ENCODE measurements at regions not wholly inside any gene's neighbourhood (a gene's known extent, or its start where the extent isn't known, plus 50 kb on each side); places are given as distances from the start of the nearest gene placed in this dataset.

DNA sequence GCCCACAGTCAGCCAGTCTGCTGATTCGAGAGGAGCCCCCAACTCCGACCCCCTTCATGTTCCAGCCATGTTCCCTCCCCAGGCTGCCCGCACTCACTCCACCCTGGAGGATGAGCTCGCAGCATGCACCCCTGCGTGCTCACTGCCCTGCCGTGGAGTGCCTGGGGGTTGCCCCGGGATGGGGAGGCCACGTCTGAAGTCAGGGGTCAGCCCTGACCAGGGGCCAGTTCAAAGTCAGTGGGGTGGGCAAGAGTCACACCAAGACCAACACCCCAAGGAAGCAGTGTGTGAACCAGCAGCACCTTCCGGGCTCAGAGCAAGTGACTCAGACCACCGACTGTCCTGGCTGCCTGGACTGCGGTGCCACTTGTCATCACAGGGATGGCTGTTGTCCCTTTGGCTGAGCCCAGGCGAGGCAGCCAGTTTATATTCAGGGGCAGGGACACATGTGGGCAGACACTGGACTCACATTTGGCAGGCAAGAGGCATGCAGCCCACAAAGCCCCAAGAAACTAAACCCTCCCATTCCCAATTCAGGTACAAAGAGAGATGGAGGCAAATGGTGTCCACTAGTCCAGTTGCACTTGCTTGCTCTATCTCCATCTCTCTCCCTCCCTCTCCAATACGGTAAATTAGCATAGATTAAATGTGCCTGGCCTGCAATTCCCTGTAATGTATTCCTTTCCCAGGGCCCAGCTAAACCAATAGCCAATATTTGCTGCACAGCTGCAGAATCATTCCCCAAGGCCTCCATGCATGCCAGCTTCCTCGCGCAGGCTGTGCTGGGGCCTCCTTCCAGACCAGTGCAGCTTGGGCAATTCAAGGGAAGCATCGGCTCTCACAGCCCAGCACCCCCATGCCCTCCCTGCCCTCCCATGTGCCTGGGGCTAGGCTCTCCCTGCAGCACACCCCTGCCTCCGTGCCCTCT is 135.7 kb upstream of the IQSEC1 start:
- TF ChIP-seq CREB1 (CRISPR knock-in tag; IDR thresholded peaks at IDR 0.05; ENCODE audit: low read depth) = no peak
- TF ChIP-seq, protein P1, sequence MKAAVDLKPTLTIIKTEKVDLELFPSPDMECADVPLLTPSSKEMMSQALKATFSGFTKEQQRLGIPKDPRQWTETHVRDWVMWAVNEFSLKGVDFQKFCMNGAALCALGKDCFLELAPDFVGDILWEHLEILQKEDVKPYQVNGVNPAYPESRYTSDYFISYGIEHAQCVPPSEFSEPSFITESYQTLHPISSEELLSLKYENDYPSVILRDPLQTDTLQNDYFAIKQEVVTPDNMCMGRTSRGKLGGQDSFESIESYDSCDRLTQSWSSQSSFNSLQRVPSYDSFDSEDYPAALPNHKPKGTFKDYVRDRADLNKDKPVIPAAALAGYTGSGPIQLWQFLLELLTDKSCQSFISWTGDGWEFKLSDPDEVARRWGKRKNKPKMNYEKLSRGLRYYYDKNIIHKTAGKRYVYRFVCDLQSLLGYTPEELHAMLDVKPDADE (IDR thresholded peaks at IDR 0.05) = no peak
- no peak overlapping the region for H3K4me2 ChIP-seq
- H3K27ac ChIP-seq (ENCODE audit: low read depth) = no peak overlapping the region
- H3F3A ChIP-seq (replicated peaks; ENCODE audit: low read depth) = no peaks in the 10 kb centered on the region
- H3K4me1 Mint-ChIP-seq = peaks cover 9% of the 10 kb centered on the region; the same call in 1 of the 3 replicates
- no peaks in the 10 kb centered on the region; the same call in 2 of the 3 replicates for H3K9me3 Mint-ChIP-seq
- H3K36me3 ChIP-seq (ENCODE audit: insufficient read depth) = no peaks in the 10 kb centered on the region
- no peak overlapping the region for H3K4me3 Mint-ChIP-seq
- no peak overlapping the region for H3K27ac Mint-ChIP-seq
- no peaks in the 10 kb centered on the region for H4K20me1 ChIP-seq (replicated peaks; ENCODE audit: insufficient read depth)
- no peak overlapping the region for H3K4me3 ChIP-seq
- DNase-seq (ENCODE audit: low spot score) (no peak), ATAC-seq (no peak)
- no peaks in the 10 kb centered on the region for H3K27me3 ChIP-seq (ENCODE audit: insufficient read depth)
- H2AFZ ChIP-seq = no peak overlapping the region
- H3K36me3 Mint-ChIP-seq (ENCODE audit: low read depth) = no peaks in the 10 kb centered on the region; the same call in 2 of the 3 replicates
- no peaks in the 10 kb centered on the region for H3K79me2 ChIP-seq (replicated peaks; ENCODE audit: insufficient read depth)
- H3K27me3 Mint-ChIP-seq (ENCODE audit: insufficient read depth, low read depth, poor library complexity) = peaks cover 8% of the 10 kb centered on the region
- no peaks in the 10 kb centered on the region for H3K9me2 ChIP-seq (ENCODE audit: insufficient read depth)
- no peaks in the 10 kb centered on the region for H3K4me1 ChIP-seq (ENCODE audit: insufficient read depth)

DNA sequence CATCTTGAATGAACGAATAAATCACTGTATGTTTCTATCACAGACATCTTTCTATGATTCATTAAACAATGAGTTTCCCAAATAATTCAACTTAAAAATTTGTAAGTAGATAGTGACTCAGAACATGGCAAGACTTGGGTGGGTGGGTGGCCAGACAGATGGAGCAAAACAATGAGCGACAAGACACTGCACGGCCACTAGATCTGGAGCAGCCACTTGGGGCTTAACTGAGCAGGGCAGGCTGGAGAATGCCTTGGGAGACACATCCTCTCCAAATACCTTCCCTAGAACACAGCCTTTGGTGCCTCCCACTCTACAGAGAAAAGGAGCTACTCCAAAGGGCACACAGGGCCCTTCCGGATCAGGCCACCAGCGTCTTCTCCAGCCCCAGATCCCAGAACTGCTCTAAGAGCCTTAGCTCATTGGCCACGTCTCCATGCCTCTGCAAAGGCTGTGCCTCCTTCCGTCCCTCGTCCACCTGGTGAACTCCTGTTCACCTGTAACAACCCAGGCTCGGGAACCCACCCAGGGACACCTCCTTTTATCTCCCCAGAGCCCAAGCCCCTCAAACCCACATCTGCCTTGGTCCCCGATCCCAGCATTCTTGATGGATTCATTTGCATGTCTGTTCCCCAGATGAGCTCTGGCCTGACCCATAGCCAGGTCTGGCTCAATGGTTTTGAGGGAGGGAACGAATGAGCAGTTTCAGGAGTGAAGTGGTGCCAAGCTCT is 134.9 kb upstream of the IQSEC1 start:
- no peak overlapping the region for H3K4me3 Mint-ChIP-seq
- Histone ChIP-seq H3K36me3 (ENCODE audit: insufficient read depth) (no peaks in the 10 kb centered on the region), H3K79me2 (replicated peaks; ENCODE audit: insufficient read depth) (no peaks in the 10 kb centered on the region), H3F3A (replicated peaks; ENCODE audit: low read depth) (no peaks in the 10 kb centered on the region), H3K4me3 (no peak overlapping the region), H2AFZ (no peak overlapping the region), H3K27me3 (ENCODE audit: insufficient read depth) (no peaks in the 10 kb centered on the region), H4K20me1 (replicated peaks; ENCODE audit: insufficient read depth) (no peaks in the 10 kb centered on the region), H3K9me2 (ENCODE audit: insufficient read depth) (no peaks in the 10 kb centered on the region), H3K4me2 (no peak overlapping the region), H3K4me1 (ENCODE audit: insufficient read depth) (no peaks in the 10 kb centered on the region), H3K27ac (ENCODE audit: low read depth) (no peak overlapping the region)
- peaks cover 7% of the 10 kb centered on the region for H3K27me3 Mint-ChIP-seq (ENCODE audit: insufficient read depth, low read depth, poor library complexity)
- H3K9me3 Mint-ChIP-seq = no peaks in the 10 kb centered on the region; the same call in 2 of the 3 replicates
- H3K36me3 Mint-ChIP-seq (ENCODE audit: low read depth) = no peaks in the 10 kb centered on the region; the same call in 2 of the 3 replicates
- ATAC-seq (no peak), DNase-seq (ENCODE audit: low spot score) (no peak)
- H3K27ac Mint-ChIP-seq = no peak overlapping the region
- no peak for TF ChIP-seq ZNF331 (CRISPR knock-in tag; IDR thresholded peaks at IDR 0.05; ENCODE audit: low read depth)
- TF ChIP-seq EZH2 (IDR thresholded peaks at IDR 0.05; ENCODE audit: low read depth, unreplicated experiment) = no peak
- TF ChIP-seq, protein P2, sequence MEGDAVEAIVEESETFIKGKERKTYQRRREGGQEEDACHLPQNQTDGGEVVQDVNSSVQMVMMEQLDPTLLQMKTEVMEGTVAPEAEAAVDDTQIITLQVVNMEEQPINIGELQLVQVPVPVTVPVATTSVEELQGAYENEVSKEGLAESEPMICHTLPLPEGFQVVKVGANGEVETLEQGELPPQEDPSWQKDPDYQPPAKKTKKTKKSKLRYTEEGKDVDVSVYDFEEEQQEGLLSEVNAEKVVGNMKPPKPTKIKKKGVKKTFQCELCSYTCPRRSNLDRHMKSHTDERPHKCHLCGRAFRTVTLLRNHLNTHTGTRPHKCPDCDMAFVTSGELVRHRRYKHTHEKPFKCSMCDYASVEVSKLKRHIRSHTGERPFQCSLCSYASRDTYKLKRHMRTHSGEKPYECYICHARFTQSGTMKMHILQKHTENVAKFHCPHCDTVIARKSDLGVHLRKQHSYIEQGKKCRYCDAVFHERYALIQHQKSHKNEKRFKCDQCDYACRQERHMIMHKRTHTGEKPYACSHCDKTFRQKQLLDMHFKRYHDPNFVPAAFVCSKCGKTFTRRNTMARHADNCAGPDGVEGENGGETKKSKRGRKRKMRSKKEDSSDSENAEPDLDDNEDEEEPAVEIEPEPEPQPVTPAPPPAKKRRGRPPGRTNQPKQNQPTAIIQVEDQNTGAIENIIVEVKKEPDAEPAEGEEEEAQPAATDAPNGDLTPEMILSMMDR (conservative IDR thresholded peaks at IDR 0.05; ENCODE audit: low read depth in 2 of 2) = no peak
- no peak for TF ChIP-seq STAT1 (IDR thresholded peaks at IDR 0.05; ENCODE audit: unreplicated experiment)
- no peak for TF ChIP-seq CREB1 (CRISPR knock-in tag; IDR thresholded peaks at IDR 0.05; ENCODE audit: low read depth)
- no peak for TF ChIP-seq POLR2AphosphoS5 (IDR thresholded peaks at IDR 0.05; ENCODE audit: low read depth)
- no peak for TF ChIP-seq ZNF114 (CRISPR knock-in tag; IDR thresholded peaks at IDR 0.05)
- peaks cover 9% of the 10 kb centered on the region; the same call in 1 of the 3 replicates for H3K4me1 Mint-ChIP-seq
